NCI-H187 (cell line): ENCODE measurements at regions not wholly inside any gene's neighbourhood (a gene's known extent, or its start where the extent isn't known, plus 50 kb on each side); places are given as distances from the start of the nearest gene placed in this dataset.

ENCODE experiments used
- DNase-seq, 2 experiments: peaks; one replicate each; lab custom pipeline; 2025; lab: John Stamatoyannopoulos, UW

DNA sequence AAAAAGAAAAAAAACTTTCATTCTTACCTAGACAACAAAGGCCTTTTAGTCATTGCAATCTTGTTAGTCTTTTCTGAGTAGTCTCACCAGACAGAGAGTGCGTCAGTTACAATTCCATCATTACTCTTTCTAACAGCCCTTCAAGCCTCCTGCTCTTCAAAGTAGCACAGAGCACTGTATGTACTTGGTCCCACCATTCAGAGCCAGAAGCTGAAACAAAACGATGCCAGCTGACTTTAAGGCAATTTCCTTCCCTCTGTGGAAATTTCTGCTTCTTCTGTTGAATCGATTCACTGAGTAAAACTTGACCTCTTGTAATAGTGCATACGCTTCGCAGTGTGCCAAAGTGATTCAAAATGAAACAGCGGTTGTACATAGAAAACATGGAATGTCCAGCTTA, 57.7 kb upstream of the TENM3 start:
- DNase-seq, result no peak

DNA sequence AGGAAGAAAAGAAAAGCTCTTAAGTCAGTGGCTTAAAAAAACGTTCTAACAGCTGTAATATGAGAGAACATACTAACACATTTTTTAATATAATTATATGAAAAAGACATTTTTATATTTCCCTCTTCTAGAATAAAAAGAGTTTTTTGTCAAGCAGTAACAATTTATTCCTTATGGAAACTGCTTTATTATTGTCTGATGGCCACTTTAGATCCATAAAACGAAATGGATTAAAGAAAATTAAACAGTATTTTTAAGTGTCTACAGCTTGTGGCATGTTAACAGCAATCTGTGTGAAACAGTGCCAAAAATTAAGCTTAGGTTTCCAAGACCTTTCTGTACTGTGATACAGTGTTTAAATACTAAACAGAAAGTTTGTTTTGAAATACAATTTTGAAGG, 55.5 kb upstream of the TENM3 start:
- DNase-seq, result no peak

DNA sequence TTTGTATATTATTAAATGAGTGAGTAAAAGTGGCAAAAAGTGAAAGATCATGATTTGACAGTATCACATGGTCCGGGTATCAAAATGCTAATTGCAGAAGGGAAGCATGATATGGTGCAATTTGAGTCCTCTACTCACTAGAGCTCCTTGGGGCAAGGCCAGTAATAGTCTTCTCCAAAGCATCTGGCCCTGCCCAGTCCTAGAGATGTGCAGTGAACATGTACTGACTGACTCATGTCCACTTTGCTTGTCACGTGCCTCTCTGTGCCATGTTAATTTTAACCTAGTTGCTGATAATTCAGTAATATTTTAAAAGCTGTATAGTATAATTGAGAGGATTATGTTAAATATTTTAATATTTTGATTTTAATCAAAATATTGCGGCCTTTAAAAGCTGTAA, 54.6 kb upstream of the TENM3 start:
- DNase-seq, result no peak

DNA sequence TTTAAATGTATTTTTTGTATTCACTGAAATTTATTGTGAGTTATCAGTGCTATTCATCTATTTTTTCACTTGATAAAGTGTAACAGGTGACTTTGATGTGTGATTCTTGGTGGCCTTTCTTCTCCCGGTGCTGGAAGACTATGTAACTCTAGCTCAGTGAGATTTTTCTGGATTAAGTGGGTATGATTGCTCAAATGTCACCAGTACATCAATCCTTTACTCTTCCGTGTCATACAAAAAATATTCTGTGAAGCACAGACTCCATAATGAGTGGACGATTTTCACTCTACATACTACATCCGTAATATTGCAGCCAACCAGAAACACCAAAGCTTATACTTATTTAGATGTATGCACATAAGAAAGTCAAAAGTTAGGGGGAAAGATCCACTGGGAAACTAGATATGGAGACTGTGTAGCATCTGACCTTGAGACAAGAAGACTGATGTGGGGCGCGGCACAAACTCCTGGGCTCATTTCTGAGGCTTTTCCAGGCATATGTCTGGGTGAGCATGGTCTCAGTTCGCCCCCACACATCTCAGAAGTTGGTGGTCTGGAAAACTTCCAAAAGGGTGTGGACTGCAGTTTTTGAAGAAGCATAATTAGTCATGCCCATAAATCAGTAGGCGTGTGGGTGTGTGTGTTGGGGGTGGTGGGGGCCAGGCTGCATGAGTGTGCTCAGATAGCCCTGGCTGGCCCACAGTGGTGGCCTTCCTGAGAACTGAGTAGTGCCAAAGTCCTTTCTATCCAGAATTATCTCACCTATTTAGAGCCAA, 53.9 kb upstream of the TENM3 start:
- DNase-seq, result no peak

GRCh38 chr4:182190306-182190705, 52.9 kb upstream of the TENM3 start:
- DNase-seq, result no peak

- DNase-seq, result no peak
These were observed 50.6 kb upstream of the TENM3 start for GRCh38 chr4:182192511-182193181.

- no peak for DNase-seq
These were observed 49.9 kb upstream of the TENM3 start for GRCh38 chr4:182193311-182193710.
